ENCODE measurements at regions not wholly inside any gene's neighbourhood (a gene's known extent, or its start where the extent isn't known, plus 50 kb on each side); places are given as distances from the start of the nearest gene placed in this dataset.

DNA sequence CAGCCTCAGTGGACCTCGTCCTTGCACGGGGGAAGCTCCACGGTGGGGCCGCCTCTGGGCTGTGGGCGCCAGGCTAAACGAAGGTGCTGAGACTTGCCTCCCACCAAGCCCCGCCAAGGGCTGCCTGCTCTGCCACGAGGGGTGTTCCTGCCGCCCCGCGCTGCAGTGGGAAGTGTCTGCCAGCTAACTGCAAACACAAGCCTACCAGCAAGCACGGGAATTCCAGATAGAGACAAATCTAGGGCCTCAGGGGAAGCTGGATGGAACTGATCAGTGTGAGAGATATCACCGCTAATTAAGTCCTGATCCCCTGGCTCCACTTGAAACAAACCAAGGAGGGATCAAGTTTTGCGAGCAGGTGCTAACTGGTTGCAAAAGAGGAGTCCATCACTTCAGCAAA, 181.6 kb upstream of the LEF1 start:
- no peak overlapping the region for H3K9ac ChIP-seq (replicated peaks; ENCODE audit: extremely low read depth, insufficient read depth, low read length)
- no peak for TF ChIP-seq JUN (IDR thresholded peaks at IDR 0.05; ENCODE audit: borderline replicate concordance, insufficient read depth, insufficient read length, low read depth)
- no peak for TF ChIP-seq MYC (IDR thresholded peaks at IDR 0.05; ENCODE audit: low read depth, low read length)
- no peak for DNase-seq (ENCODE audit: low read depth, low spot score)
- H3K9me1 ChIP-seq (replicated peaks; ENCODE audit: control insufficient read depth, extremely low read depth, insufficient read depth, low read length) = no peaks in the 10 kb centered on the region
- intact Hi-C loops (cut with micrococcal nuclease) (no loop called here), dilution Hi-C loops (cut with MboI; ENCODE audit: extremely low pct_ligation_motif_present, low sequenced_read_pairs) (no loop called here)
- no peaks in the 10 kb centered on the region for H3K9me3 ChIP-seq (replicated peaks; ENCODE audit: control insufficient read depth, insufficient read depth, low read length)
- H3K4me3 ChIP-seq (replicated peaks in 1 of 3; ENCODE audit: insufficient read depth in 1 of 3, low read depth in 1 of 3, low read length in 3 of 3) = no peak overlapping the region
- no peaks in the 10 kb centered on the region for H3K79me2 ChIP-seq (ENCODE audit: control insufficient read depth, insufficient read depth, low read length)
- H2AFZ ChIP-seq (ENCODE audit: low read depth, low read length) = no peak overlapping the region
- H3K4me1 ChIP-seq (ENCODE audit: control insufficient read depth, extremely low read depth, insufficient read depth, low read length) = no peaks in the 10 kb centered on the region
- no peak overlapping the region for H3K27ac ChIP-seq (ENCODE audit: insufficient read depth, low read depth, low read length)
- H3K27me3 ChIP-seq (ENCODE audit: control insufficient read depth in 2 of 2, insufficient read depth in 2 of 2, low read length in 2 of 2) = peaks cover 0 to 5% of the 10 kb centered on the region in 2 experiments
- no peak overlapping the region for H3K4me2 ChIP-seq (ENCODE audit: insufficient read depth, low read length)
- no TSS peak for BruUV-seq (replicated peaks)
- ChIA-PET POLR2A (no interaction called here), CTCF (no interaction called here)
- FAIRE-seq = no peak
- H3K36me3 ChIP-seq (ENCODE audit: control insufficient read depth in 2 of 2, extremely low read depth in 1 of 2, insufficient read depth in 2 of 2, low read length in 2 of 2) = no peaks in the 10 kb centered on the region
- H4K20me1 ChIP-seq (replicated peaks; ENCODE audit: control insufficient read depth, extremely low read depth, insufficient read depth, low read length) = no peaks in the 10 kb centered on the region

DNA sequence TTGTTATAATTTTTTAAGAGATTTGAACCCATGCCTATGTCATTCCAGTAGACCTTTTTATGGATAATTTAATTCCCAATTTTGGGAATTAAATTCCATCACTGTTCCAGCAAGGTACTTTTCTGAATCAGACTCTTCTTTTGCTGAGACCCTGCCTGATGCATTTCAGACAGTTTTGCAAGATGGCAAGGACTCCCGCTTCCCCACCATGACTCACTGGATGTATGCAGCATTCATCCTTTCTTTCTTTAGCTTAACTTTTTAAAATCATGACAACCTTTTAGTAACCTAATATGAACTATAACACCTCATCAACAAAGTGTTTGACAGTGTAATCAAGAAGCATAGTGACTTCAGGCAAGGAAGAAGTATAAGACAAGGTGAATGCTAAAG, 178.1 kb upstream of the LEF1 start:
- ChIA-PET CTCF (no interaction called here), POLR2A (no interaction called here)
- H4K20me1 ChIP-seq (replicated peaks; ENCODE audit: control insufficient read depth, extremely low read depth, insufficient read depth, low read length) = no peaks in the 10 kb centered on the region
- DNase-seq (ENCODE audit: low read depth, low spot score) (no peak), FAIRE-seq (no peak)
- intact Hi-C loops (cut with micrococcal nuclease) = no loop called here
- H3K36me3 ChIP-seq (ENCODE audit: control insufficient read depth in 2 of 2, extremely low read depth in 1 of 2, insufficient read depth in 2 of 2, low read length in 2 of 2) = no peaks in the 10 kb centered on the region
- peaks cover 0 to 3% of the 10 kb centered on the region in 2 experiments for H3K27me3 ChIP-seq (ENCODE audit: control insufficient read depth in 2 of 2, insufficient read depth in 2 of 2, low read length in 2 of 2)
- no peak overlapping the region for H3K4me3 ChIP-seq (replicated peaks in 1 of 3; ENCODE audit: insufficient read depth in 1 of 3, low read depth in 1 of 3, low read length in 3 of 3)
- dilution Hi-C loops (cut with MboI; ENCODE audit: extremely low pct_ligation_motif_present, low sequenced_read_pairs) = no loop called here
- no peaks in the 10 kb centered on the region for H3K9me3 ChIP-seq (replicated peaks; ENCODE audit: control insufficient read depth, insufficient read depth, low read length)
- H3K4me1 ChIP-seq (ENCODE audit: control insufficient read depth, extremely low read depth, insufficient read depth, low read length) = no peaks in the 10 kb centered on the region
- no peak overlapping the region for H3K27ac ChIP-seq (ENCODE audit: insufficient read depth, low read depth, low read length)
- TF ChIP-seq EZH2 (IDR thresholded peaks at IDR 0.05; ENCODE audit: borderline replicate concordance, low read depth, low read length, severe bottlenecking) = no peak
- no peak for TF ChIP-seq FOS (IDR thresholded peaks at IDR 0.05; ENCODE audit: borderline replicate concordance, insufficient read depth, low read length)
- TF ChIP-seq, protein P1, sequence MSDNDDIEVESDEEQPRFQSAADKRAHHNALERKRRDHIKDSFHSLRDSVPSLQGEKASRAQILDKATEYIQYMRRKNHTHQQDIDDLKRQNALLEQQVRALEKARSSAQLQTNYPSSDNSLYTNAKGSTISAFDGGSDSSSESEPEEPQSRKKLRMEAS (IDR thresholded peaks at IDR 0.05; ENCODE audit: insufficient read depth, insufficient read length) = no peak
- H3K4me2 ChIP-seq (ENCODE audit: insufficient read depth, low read length) = no peak overlapping the region
- H3K9me1 ChIP-seq (replicated peaks; ENCODE audit: control insufficient read depth, extremely low read depth, insufficient read depth, low read length) = no peaks in the 10 kb centered on the region
- H3K9ac ChIP-seq (replicated peaks; ENCODE audit: extremely low read depth, insufficient read depth, low read length) = no peak overlapping the region
- no peaks in the 10 kb centered on the region for H3K79me2 ChIP-seq (ENCODE audit: control insufficient read depth, insufficient read depth, low read length)
- BruUV-seq (replicated peaks) = no TSS peak
- no peak overlapping the region for H2AFZ ChIP-seq (ENCODE audit: low read depth, low read length)

Data from endothelial cell of umbilical vein (primary cell).